ENCODE measurements at regions not wholly inside any gene's neighbourhood (a gene's known extent, or its start where the extent isn't known, plus 50 kb on each side); places are given as distances from the start of the nearest gene placed in this dataset.

- H3K4me3 ChIP-seq (ENCODE audit: low read depth, low read length): no peak overlapping the region
- no peak for TF ChIP-seq CTCF (IDR thresholded peaks at IDR 0.05; ENCODE audit: low read depth, low read length)
Observed at GRCh38 chr1:199075792-199076191, 437.0 kb downstream of the PTPRC start.

- no peak overlapping the region for H3K4me3 ChIP-seq (ENCODE audit: low read depth, low read length)
- no peak for TF ChIP-seq CTCF (IDR thresholded peaks at IDR 0.05; ENCODE audit: low read depth, low read length)
Observed at GRCh38 chr1:199079994-199080393, 441.2 kb downstream of the PTPRC start.

- no peak for TF ChIP-seq CTCF (IDR thresholded peaks at IDR 0.05; ENCODE audit: low read depth, low read length)
- no peak overlapping the region for H3K4me3 ChIP-seq (ENCODE audit: low read depth, low read length)
Observed at GRCh38 chr1:199081739-199082138, 442.9 kb downstream of the PTPRC start.

GRCh38 chr1:199082778-199083389 is 444.0 kb downstream of the PTPRC start:
- TF ChIP-seq CTCF (IDR thresholded peaks at IDR 0.05; ENCODE audit: low read depth, low read length): no peak
- H3K4me3 ChIP-seq (ENCODE audit: low read depth, low read length): no peak overlapping the region

GRCh38 chr1:199083680-199084079 is 444.8 kb downstream of the PTPRC start:
- TF ChIP-seq CTCF (IDR thresholded peaks at IDR 0.05; ENCODE audit: low read depth, low read length): no peak

GRCh38 chr1:199084293-199084692 is 445.5 kb downstream of the PTPRC start:
- TF ChIP-seq CTCF (IDR thresholded peaks at IDR 0.05; ENCODE audit: low read depth, low read length): no peak
- H3K4me3 ChIP-seq (ENCODE audit: low read depth, low read length): no peak overlapping the region

More at GRCh38 chr1:199083680-199084079, 444.8 kb downstream of the PTPRC start:
- no peak overlapping the region for H3K4me3 ChIP-seq (ENCODE audit: low read depth, low read length)

GRCh38 chr1:199085903-199086302 is 447.1 kb downstream of the PTPRC start:
- TF ChIP-seq CTCF (IDR thresholded peaks at IDR 0.05; ENCODE audit: low read depth, low read length): no peak
- no peak overlapping the region for H3K4me3 ChIP-seq (ENCODE audit: low read depth, low read length)
